ENCODE measurements at regions not wholly inside any gene's neighbourhood (a gene's known extent, or its start where the extent isn't known, plus 50 kb on each side); places are given as distances from the start of the nearest gene placed in this dataset.
"Not testable (repeated sequence)": the region's sequence is repeated elsewhere in the genome, so short reads cannot be mapped to it uniquely, and the experiment has no call there.

DNA sequence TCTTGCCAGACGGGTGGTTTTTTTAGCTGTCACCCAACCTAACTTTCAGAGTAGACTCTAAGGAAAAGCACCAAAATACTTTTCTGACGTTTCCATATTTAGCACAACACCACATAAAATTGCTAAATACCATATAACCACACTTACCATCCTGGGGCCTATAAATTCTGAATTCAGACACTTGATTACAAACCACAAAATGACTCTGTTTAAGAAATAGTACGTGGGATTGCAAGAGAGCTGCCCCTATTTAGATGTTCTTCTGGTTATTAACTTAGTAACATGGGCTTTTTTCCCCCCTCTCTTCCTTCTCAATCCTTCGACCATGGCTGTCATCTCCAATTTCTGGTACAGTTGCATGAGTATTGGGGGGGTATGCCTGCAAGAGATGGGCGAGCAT is 287.7 kb downstream of the BMP4 start:
- DNase-seq (ENCODE audit: low spot score), result no peak

DNA sequence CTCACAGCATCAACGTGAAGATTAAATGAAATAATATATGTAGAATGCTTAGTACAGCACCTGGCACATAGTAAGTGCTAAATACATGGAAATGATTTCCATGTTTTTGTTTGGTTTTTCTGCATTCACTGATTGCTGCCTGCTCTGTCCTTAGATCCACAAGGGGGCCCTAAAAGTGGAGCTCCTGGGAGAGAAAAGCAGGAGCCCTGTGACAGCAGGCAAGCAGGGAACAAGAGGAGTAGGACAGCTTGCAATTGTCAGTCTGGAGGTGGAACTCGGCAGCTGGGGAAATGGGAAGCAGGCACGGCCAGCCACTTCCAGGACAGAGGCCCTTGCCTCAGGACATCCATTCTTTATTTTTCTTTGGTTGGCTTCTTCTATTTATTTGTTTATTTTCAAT is 292.9 kb downstream of the BMP4 start:
- DNase-seq (ENCODE audit: low spot score), result no peak

DNA sequence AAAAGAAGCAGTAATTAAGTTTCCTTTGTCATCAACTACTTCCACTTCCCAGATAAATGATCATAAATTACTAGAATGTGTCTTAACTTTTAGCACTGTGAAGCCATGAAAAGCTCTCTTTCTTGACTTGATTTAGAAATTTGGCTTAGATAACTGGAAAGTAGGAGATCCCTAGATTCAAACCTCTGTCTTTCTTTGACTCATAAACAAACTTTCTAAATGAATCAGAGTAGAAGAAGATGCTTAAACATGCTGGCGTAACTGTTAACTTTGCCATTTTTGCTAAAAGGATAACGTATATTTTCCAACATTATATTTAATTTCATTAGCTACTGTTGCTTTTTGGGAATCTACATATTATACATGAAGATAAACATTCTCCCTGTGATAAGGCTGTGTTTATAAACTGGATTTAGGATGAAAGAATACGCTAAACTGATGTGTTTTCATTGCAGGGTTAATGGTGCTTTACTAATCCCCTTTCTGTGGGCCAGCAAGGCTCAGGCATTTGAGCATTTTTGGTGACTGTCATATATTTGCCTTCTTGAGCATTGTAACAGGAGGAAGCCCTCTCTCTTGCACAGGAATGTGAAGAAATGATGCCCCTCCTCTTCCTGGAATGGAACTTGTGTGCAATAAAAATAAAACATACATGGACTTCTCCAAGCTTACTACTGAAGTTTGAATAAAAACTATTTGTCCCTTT is 301.4 kb downstream of the BMP4 start:
- no peak for DNase-seq (ENCODE audit: low spot score)

DNA sequence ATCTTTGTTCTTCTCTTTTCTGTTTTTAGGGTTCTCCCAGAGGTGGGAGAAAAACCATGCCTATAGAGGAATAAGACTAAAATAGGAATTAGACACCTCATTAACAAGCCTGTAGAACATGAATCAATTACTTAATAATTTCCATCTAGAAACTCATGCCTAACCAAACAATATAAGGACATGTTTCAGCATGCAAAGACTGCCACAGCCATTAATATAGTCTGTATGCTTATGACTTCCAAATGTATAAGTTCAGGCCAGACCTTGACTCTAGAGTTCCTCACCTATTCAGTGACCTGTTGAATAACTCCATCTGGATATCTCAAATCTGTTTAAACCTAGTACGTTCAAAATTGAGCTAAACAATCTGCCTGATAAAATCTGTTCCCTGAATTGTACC is 304.6 kb downstream of the BMP4 start:
- no peak for DNase-seq (ENCODE audit: low spot score)

DNA sequence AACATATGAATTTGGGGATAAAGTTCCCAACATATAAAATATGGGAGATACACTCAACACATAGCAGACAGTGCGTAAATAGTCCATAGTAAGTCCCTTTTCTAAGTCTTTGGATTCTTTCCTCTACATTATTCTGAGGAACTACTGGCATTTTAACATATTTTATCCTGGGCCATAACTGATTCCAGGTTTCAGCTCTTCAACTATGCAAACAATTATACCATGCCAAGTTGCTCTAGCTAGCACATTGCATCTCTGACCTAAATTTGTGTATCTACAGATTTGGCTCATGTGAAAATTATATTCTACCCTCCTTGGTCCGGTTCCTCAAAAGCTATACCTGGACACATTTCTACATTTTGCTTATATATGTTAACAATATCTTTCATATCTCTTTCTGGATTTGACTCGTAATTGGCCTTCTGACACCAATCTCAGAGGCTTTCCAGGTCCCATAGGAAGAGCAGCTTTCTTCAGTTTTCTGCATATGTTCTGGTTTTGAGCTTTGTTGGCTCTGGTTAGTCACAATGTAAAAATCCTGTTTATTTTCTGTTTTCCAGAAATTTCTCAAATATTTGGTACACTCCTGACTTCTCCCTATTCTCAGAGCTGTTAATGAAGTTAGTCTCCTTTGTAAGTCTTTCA is 305.4 kb downstream of the BMP4 start:
- DNase-seq (ENCODE audit: low spot score), result no peak

DNA sequence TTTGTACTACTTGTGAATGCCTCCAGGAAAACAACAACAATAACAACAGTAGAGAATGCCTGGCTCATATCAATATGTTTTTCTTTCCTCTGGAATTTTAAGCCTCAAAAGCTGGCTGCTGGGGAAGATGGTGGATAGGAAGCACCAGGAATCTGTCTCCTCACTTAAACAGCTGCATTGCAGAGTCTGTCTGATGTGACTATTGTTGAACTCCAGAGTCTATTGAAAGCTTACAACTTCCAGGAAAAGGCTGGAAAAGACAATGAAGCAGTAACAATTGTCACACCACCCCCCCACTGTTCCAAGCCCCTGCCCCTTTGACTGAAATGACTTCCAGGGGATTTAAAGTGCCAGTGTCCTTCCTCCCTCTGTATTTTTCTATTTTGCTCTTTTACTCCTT is 309.7 kb downstream of the BMP4 start:
- DNase-seq (ENCODE audit: low spot score), result no peak

DNA sequence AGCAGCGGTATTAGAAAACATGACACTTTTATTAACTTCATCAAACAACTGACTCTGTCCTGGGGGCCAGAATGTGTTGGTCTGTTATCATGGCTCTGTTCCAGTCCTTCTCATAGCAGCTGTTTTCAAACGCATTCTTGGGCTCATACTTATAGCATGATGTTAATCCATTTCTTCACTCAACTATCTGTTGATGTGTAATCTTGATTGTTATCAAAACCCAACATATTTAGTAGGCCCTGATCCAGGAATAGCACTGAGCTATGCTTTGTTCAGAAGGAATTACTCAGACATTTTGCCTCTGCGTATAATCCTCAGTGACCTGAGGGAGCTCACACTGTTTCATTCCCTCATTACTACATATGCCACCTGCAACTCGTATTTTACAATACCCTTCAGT is 315.9 kb downstream of the BMP4 start:
- DNase-seq (ENCODE audit: low spot score), result no peak

DNA sequence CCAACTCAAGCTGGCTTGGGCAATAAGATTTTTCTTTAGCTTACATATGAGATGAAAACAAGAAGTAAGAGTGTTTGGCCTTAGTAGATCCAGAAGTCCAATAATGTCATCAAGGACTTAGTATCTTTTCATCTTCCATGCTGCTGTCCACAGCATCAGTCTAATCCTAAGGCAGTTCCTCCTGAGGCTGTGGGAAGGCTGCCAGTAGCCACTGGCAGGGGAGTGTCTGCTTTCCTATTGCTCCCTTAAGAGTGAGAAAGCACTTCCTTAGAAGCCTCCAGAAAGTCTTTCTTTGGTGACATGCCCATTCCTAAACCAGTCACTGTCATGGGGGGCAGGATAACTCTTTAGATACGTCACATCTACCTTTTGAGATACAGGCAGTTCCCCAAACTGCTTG is 317.7 kb downstream of the BMP4 start:
- DNase-seq (ENCODE audit: low spot score), result no peak

DNA sequence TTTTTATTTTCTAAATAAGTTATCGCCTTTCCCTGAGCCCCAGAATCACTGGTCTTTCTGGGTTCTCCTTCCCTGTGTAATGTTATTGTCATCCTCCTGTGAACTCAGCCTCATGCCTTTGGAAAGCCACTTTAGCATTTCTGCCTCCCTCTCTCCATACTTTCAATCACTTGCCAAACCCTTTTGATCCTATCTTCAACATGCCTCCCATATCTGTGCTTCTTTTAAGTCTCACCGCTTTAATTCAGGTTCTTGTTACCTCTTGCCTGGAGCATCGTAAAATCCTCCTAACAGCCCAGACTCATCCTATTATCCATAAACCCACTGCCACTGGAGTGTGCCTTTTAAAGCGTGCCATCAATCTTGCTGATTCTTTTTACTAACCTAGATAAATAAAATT is 321.8 kb downstream of the BMP4 start:
- no peak for DNase-seq (ENCODE audit: low spot score)

DNA sequence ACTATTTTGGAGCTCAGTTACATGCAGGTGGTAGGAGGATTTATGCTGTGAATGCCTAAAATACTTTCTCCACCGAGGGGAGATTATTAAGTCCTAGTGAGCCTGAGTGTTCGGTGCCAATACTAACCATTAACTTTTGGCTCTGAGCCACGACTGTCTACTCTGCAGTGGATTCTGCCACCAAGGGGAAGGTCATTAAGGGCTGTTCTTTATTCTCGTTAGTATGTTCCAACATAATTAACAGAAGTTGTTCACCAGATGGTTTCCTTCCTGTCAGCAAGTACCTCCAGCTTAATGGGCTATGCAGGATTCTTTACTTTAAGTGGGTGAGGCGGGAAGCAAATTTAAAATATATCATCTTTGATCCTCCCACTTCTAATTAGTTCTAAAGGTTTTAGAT is 326.3 kb downstream of the BMP4 start:
- no peak for DNase-seq (ENCODE audit: low spot score)

DNA sequence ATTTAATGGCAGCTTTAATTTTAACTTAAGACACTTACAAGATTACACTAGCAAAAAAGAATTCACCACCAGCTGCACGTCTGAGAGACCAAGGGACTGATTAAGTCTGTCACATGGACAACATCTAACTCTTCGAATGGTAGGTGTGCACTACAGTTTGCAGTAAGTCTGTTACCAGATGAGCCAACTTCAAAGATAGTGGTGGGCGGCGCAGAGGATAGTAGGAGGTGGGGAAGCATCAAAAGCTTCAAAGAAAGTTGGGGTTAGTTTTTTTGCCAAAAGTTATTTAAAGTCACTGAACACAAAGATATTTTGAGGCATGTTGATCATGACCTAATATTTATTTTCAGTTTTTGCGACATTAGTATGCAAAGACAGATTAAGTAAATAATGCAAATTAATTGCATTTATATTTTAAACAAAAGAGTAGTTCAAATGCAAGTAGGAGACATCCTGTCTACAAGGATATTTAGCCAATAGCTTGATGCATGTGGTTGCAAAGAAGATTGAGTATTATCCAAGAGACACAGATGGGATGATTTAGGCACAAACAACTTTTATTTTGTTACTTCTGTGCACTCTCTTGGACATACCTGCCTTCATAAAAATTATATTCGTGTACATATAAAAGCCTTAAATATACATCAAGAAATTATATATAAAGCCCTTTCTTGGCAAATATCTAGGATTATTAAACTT is 327.7 kb downstream of the BMP4 start:
- DNase-seq (ENCODE audit: low spot score), result no peak

DNA sequence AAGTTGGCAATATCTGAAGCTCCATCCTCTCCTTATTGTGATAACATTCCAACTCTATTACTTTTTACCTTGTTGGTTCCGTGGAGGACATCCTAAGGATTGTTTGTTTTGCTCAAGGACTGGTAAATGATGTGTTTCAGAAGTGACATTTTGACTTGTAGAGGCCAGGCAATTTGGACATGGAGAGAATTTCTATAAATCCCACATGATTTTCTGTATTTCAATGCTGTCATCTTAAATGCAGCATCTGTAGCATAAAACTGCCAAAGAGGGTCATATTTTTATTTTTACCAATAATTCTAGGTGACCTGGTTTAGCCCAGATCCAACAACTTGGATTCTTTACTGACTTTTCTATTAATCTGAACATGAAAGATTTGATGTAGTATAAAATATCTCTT is 328.4 kb downstream of the BMP4 start:
- no peak for DNase-seq (ENCODE audit: low spot score)

DNA sequence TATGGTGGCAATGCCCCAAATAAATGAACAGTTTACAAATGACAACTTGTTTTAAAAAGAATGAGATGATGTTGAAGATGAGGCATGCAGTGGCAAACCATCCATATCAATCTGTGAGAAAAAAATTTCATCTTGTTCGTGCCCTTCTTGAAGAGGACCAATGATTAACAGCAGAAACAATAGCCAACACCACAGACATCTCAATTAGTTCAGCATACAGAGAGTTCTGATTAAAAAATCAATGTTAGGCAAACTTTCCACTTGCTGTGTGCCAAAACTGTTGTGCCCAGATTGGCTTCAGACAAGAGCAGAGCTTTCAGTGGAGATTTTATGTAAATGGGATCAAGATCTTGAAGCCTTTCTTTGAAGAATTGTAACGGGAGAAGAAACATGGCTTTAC is 329.9 kb downstream of the BMP4 start:
- no peak for DNase-seq (ENCODE audit: low spot score)

DNA sequence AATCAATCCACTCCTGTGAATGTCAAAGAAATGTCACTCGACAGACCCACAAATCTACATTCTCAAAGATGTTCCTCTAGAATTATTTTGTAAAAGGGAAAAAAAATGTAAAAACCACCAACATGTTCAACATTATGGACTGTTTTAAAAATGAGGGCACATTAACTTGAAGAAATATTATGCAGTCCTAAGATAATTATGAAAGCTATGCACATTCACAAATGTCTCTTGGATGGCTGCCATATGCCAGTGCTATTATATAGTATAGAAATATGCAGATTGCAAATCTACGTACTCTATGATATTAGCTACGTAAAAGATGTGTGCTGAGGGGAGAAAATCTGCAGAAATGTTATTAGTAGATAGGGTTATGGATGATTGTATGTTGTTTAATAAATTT is 334.2 kb downstream of the BMP4 start:
- no peak for DNase-seq (ENCODE audit: low spot score)

DNA sequence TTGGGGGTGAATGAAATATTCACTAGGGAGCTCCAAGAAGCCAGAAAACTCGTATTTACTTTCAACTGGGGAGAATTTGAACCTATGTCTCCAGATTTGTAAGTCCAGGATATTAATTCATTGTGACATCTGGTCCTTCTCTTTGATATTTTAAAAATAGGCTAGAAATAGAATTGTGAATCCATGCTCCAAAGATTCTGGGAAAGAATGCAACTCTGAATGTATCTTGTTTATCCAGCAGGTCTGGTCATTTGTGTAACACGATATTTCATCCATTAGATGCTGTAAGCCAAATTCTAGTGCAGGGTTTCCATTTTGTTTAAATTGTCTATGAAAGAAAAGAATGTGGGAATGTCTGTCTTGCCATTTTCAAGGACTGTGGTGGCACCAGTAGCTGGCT is 334.7 kb downstream of the BMP4 start:
- DNase-seq (ENCODE audit: low spot score), result no peak

DNA sequence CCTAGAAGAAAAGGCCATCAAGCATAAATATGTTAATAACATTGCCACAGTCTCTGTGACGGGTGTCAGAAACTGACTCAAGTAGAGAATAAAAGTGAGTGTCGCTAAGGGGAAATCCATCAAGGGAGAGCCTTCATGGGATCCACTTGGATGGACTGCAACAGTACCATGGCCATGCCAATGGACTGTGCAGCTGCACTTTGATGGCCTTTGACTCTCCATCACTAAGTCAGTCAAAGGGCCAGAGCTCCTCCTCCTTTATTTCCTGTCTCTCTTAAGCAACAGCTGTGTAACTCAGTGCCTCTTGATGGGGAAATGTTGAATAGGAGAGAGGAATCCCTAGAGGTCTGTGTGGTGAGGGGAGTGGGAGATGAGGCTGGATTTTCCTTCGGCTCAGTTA is 335.2 kb downstream of the BMP4 start:
- DNase-seq (ENCODE audit: low spot score), result no peak

DNA sequence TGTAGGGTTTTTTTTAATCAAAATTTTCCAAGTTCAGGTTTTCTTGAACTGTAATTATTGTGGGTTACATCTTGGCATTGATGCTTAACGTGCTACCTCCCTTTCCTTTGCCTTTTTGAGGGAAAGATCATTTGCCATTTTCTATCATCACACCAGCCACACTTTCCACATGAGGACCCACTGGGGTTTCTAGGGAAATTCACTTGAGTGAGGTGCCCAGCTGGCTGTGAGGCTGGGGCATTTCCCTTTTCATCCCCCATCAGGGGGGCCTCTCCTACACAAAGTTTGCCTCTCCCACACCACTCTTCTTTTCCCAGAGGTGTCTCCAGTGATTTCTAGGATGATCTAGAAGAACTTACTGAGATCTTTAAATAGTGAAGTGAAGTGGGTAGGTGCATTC is 335.7 kb downstream of the BMP4 start:
- DNase-seq (ENCODE audit: low spot score), result no peak

DNA sequence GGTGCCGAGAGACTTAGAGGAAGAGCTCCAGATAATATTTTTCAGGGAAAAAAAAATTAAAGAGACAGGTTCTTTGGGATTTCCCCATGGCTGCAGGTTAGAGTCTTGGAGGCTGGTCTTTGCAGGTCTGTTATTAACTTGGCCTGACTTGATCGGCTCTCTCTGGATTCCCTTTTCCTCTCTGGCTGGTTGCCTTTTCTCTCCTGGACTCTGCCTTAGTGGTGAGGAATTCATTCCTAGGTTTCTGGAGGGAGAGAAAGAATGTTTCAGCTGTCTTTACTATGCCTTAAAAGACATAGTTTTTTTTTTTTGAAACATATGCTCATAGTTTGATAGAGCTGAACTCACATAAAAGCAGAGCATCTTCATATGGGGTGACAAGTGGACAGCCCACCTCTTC is 336.3 kb downstream of the BMP4 start:
- no peak for DNase-seq (ENCODE audit: low spot score)

DNA sequence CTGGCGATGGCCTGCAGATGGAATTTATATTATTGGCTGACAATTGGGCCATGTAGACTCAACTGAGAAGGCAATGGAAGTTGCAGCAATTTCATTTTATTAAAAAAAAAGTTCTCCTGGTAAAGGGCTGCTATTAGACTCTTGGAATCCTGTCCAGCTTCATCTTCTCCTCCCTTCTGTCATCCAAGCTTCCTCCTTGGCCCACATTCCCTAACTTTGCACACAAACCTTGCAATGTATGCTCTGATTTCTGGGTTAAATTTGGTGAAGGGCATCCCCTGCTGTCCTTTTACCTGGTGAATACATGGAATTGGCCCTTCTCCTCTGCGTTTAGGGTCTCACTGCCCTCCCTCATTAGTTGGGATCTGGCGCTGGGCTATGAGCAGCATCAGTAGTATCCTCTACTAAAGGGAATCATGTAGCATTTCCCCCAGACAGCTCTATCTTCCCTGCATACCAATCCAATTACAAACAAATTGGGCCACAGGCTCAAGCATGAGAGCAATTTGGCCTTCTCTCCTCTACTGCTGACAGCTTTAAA is 336.9 kb downstream of the BMP4 start:
- no peak for DNase-seq (ENCODE audit: low spot score)

DNA sequence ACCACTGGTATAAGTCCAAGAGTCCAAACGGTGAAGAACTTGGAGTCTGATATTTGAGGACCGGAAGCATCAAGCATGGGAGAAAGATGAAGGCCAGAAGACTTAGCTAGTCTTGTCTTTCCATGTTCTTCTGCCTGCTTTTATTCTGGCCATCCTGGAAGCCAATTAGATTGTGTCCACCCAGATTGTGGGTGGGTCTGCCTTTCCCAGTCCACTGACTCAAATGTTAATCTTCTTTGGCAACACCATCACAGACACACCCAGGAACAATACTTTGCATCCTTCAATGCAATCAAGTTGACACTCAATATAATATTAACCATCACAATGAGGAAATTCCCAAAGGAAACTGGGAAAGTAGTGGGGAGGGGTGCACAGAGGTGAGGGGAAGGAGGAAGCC is 340.1 kb downstream of the BMP4 start:
- not testable (repeated sequence) for DNase-seq (ENCODE audit: low spot score)

DNA sequence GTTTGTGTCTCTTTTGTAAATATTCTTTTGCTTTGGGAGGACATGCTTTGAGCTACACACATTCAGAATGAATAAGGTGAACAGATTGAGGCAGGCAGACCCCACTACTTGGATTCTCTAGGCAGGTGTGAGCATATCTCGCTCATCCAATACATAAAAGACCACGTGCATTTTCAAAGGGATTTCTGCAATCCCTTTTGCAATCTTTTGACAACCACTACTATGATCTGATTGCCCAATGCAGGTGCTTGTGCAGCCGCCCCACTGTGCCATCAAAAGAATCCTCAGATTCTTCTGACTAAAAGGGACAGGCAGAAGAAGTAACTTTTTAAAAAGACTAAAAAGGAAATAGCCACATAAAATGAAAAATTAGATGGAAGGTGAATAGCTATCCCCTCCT is 341.4 kb downstream of the BMP4 start:
- no peak for DNase-seq (ENCODE audit: low spot score)

DNA sequence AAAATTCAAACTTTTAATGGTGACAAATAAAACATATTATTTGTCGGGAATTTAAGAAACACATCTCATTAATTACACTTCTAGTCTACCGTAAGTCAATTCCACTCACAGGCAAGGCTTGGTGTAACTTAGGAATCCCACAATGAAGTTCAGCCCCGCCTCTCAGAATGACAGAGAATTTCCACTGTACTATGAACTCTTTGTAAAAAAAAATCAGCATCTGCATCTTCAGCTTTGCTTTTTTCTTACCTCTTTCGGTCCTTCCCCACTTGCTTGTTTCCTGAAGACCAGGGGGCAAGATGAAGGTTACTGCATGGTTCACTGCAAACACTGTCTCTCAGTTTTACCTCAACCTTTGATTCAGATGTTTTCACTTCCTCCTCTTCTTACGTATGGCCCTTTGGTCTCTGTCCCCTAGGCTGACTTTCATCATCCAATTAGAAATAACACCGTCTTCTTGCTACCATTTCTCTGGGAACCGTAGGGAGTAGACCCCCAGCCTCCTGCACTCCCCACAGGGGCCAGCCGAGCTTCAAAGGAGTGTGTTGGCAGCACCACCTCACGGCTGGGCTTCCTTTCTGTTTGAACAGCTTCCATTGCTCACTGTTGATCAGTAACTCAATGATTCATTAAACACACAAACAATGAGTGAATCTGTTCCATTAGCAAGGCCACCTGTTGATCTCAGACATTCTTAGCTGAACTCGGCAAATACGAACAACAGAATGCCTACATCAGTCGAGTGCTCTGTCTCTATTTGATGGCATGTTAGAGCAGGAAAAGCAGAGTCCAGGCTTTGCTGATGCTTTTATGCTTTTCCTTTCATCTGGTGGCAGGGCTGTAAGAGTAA is 343.0 kb downstream of the BMP4 start:
- no peak for DNase-seq (ENCODE audit: low spot score)

Measured in putamen (tissue), 1 donor.